ENCODE measurements at regions not wholly inside any gene's neighbourhood (a gene's known extent, or its start where the extent isn't known, plus 50 kb on each side); places are given as distances from the start of the nearest gene placed in this dataset.

DNA sequence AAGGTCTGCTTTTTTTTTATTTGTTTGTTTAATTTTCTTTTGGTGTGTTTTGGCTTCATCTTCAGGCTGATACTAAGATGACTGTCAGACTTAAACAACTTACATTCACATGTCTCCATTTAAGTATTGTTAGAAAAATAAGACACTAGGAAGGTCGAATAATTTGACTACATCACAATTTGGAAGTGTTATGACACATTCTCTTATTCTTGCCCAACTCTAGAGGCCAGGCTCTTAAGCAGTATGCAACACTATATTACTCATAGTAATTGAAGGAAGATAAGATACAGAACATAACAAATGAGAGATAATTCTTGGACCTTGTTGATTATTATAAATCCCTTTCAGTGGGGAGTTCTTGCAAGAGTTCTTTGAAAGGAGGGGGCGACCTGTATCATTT, 295.3 kb upstream of the COL3A1 start:
- Histone ChIP-seq H3F3A (replicated peaks; ENCODE audit: low read depth) (no peaks in the 10 kb centered on the region), H3K79me2 (replicated peaks; ENCODE audit: insufficient read depth) (no peaks in the 10 kb centered on the region), H3K4me2 (no peak overlapping the region), H3K4me3 (no peak overlapping the region), H3K9me2 (ENCODE audit: insufficient read depth) (no peaks in the 10 kb centered on the region), H2AFZ (no peak overlapping the region), H3K27me3 (ENCODE audit: insufficient read depth) (no peaks in the 10 kb centered on the region), H4K20me1 (replicated peaks; ENCODE audit: insufficient read depth) (no peaks in the 10 kb centered on the region), H3K36me3 (ENCODE audit: insufficient read depth) (no peaks in the 10 kb centered on the region), H3K27ac (ENCODE audit: low read depth) (no peak overlapping the region), H3K4me1 (ENCODE audit: insufficient read depth) (peaks cover 19% of the 10 kb centered on the region; the same call in 1 of the 2 replicates)
- Mint-ChIP-seq H3K9me3 (peaks cover 2% of the 10 kb centered on the region; the same call in 1 of the 3 replicates), H3K4me3 (no peak overlapping the region), H3K4me1 (peaks cover 24% of the 10 kb centered on the region), H3K36me3 (ENCODE audit: low read depth) (no peaks in the 10 kb centered on the region), H3K27me3 (ENCODE audit: insufficient read depth, low read depth, poor library complexity) (no peaks in the 10 kb centered on the region), H3K27ac (no peak overlapping the region)
- ATAC-seq: no peak
- DNase-seq (ENCODE audit: low spot score): no peak
- TF ChIP-seq POLR2AphosphoS5 (IDR thresholded peaks at IDR 0.05; ENCODE audit: low read depth) (no peak), STAT1 (IDR thresholded peaks at IDR 0.05; ENCODE audit: unreplicated experiment) (no peak), ZNF331 (CRISPR knock-in tag; IDR thresholded peaks at IDR 0.05; ENCODE audit: low read depth) (no peak), EZH2phosphoT487 (IDR thresholded peaks at IDR 0.05; ENCODE audit: unreplicated experiment) (no peak)
- TF ChIP-seq, protein P1, sequence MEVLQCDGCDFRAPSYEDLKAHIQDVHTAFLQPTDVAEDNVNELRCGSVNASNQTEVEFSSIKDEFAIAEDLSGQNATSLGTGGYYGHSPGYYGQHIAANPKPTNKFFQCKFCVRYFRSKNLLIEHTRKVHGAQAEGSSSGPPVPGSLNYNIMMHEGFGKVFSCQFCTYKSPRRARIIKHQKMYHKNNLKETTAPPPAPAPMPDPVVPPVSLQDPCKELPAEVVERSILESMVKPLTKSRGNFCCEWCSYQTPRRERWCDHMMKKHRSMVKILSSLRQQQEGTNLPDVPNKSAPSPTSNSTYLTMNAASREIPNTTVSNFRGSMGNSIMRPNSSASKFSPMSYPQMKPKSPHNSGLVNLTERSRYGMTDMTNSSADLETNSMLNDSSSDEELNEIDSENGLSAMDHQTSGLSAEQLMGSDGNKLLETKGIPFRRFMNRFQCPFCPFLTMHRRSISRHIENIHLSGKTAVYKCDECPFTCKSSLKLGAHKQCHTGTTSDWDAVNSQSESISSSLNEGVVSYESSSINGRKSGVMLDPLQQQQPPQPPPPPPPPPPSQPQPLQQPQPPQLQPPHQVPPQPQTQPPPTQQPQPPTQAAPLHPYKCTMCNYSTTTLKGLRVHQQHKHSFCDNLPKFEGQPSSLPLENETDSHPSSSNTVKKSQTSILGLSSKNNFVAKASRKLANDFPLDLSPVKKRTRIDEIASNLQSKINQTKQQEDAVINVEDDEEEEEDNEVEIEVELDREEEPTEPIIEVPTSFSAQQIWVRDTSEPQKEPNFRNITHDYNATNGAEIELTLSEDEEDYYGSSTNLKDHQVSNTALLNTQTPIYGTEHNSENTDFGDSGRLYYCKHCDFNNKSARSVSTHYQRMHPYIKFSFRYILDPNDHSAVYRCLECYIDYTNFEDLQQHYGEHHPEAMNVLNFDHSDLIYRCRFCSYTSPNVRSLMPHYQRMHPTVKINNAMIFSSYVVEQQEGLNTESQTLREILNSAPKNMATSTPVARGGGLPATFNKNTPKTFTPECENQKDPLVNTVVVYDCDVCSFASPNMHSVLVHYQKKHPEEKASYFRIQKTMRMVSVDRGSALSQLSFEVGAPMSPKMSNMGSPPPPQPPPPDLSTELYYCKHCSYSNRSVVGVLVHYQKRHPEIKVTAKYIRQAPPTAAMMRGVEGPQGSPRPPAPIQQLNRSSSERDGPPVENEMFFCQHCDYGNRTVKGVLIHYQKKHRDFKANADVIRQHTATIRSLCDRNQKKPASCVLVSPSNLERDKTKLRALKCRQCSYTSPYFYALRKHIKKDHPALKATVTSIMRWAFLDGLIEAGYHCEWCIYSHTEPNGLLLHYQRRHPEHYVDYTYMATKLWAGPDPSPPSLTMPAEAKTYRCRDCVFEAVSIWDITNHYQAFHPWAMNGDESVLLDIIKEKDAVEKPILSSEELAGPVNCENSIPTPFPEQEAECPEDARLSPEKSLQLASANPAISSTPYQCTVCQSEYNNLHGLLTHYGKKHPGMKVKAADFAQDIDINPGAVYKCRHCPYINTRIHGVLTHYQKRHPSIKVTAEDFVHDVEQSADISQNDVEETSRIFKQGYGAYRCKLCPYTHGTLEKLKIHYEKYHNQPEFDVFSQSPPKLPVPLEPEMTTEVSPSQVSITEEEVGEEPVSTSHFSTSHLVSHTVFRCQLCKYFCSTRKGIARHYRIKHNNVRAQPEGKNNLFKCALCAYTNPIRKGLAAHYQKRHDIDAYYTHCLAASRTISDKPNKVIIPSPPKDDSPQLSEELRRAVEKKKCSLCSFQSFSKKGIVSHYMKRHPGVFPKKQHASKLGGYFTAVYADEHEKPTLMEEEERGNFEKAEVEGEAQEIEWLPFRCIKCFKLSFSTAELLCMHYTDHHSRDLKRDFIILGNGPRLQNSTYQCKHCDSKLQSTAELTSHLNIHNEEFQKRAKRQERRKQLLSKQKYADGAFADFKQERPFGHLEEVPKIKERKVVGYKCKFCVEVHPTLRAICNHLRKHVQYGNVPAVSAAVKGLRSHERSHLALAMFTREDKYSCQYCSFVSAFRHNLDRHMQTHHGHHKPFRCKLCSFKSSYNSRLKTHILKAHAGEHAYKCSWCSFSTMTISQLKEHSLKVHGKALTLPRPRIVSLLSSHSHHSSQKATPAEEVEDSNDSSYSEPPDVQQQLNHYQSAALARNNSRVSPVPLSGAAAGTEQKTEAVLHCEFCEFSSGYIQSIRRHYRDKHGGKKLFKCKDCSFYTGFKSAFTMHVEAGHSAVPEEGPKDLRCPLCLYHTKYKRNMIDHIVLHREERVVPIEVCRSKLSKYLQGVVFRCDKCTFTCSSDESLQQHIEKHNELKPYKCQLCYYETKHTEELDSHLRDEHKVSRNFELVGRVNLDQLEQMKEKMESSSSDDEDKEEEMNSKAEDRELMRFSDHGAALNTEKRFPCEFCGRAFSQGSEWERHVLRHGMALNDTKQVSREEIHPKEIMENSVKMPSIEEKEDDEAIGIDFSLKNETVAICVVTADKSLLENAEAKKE (CRISPR knock-in tag; IDR thresholded peaks at IDR 0.05): no peak
- TF ChIP-seq, protein P2, sequence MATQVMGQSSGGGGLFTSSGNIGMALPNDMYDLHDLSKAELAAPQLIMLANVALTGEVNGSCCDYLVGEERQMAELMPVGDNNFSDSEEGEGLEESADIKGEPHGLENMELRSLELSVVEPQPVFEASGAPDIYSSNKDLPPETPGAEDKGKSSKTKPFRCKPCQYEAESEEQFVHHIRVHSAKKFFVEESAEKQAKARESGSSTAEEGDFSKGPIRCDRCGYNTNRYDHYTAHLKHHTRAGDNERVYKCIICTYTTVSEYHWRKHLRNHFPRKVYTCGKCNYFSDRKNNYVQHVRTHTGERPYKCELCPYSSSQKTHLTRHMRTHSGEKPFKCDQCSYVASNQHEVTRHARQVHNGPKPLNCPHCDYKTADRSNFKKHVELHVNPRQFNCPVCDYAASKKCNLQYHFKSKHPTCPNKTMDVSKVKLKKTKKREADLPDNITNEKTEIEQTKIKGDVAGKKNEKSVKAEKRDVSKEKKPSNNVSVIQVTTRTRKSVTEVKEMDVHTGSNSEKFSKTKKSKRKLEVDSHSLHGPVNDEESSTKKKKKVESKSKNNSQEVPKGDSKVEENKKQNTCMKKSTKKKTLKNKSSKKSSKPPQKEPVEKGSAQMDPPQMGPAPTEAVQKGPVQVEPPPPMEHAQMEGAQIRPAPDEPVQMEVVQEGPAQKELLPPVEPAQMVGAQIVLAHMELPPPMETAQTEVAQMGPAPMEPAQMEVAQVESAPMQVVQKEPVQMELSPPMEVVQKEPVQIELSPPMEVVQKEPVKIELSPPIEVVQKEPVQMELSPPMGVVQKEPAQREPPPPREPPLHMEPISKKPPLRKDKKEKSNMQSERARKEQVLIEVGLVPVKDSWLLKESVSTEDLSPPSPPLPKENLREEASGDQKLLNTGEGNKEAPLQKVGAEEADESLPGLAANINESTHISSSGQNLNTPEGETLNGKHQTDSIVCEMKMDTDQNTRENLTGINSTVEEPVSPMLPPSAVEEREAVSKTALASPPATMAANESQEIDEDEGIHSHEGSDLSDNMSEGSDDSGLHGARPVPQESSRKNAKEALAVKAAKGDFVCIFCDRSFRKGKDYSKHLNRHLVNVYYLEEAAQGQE (IDR thresholded peaks at IDR 0.05; ENCODE audit: unreplicated experiment): no peak
